ENCODE measurements at regions not wholly inside any gene's neighbourhood (a gene's known extent, or its start where the extent isn't known, plus 50 kb on each side); places are given as distances from the start of the nearest gene placed in this dataset.
A peak's percentile ranks its signal among the peaks of the same experiment; 100 is the strongest.
"Not testable (repeated sequence)": the region's sequence is repeated elsewhere in the genome, so short reads cannot be mapped to it uniquely, and the experiment has no call there.

GRCh38 chr5:67644221-67644920 lies 447.8 kb upstream of the CD180 start:
- no peak overlapping the region for H3K4me3 ChIP-seq (ENCODE audit: low read depth, low read length)
- H3K36me3 ChIP-seq (ENCODE audit: control insufficient read depth, insufficient read depth, low read length) = no peaks in the 10 kb centered on the region
- H3K9me3 ChIP-seq (ENCODE audit: control insufficient read depth, insufficient read depth, low read length) = peaks cover 4% of the 10 kb centered on the region
- no peaks in the 10 kb centered on the region for H3K27me3 ChIP-seq (ENCODE audit: control insufficient read depth, insufficient read depth, low read length)
- peaks cover 3% of the 10 kb centered on the region for H3K4me1 ChIP-seq (ENCODE audit: control insufficient read depth, insufficient read depth, low read length)
- no peak overlapping the region for H3K27ac ChIP-seq (ENCODE audit: low read depth, low read length)
- WGBS (ENCODE audit: insufficient coverage) = 27% methylated on average over 1 of the region's 3 CpGs
- DNase-seq (ENCODE audit: low read depth in 4 of 6, low spot score in 6 of 6) = no peak

- H3K36me3 ChIP-seq (ENCODE audit: control insufficient read depth, insufficient read depth, low read length) = no peaks in the 10 kb centered on the region
- no peak overlapping the region for H3K27ac ChIP-seq (ENCODE audit: low read depth, low read length)
- no CpG with 5 or more reads among the region's 2 CpGs for WGBS (ENCODE audit: insufficient coverage)
- no peaks in the 10 kb centered on the region for H3K27me3 ChIP-seq (ENCODE audit: control insufficient read depth, insufficient read depth, low read length)
- H3K9me3 ChIP-seq (ENCODE audit: control insufficient read depth, insufficient read depth, low read length) = peaks cover 4% of the 10 kb centered on the region
- no peak for DNase-seq (ENCODE audit: low read depth in 4 of 6, low spot score in 6 of 6)
- H3K4me3 ChIP-seq (ENCODE audit: low read depth, low read length) = no peak overlapping the region
- peaks cover 3% of the 10 kb centered on the region for H3K4me1 ChIP-seq (ENCODE audit: control insufficient read depth, insufficient read depth, low read length)
These were observed 446.9 kb upstream of the CD180 start for GRCh38 chr5:67643536-67643935.

GRCh38 chr5:67639976-67640375 lies 443.4 kb upstream of the CD180 start:
- H3K27ac ChIP-seq (ENCODE audit: low read depth, low read length) = no peak overlapping the region
- no peaks in the 10 kb centered on the region for H3K27me3 ChIP-seq (ENCODE audit: control insufficient read depth, insufficient read depth, low read length)
- no peak overlapping the region for H3K4me3 ChIP-seq (ENCODE audit: low read depth, low read length)
- 19% methylated on average over 2 of the region's 2 CpGs for WGBS (ENCODE audit: insufficient coverage)
- no peak for DNase-seq (ENCODE audit: low read depth in 4 of 6, low spot score in 6 of 6)
- H3K4me1 ChIP-seq (ENCODE audit: control insufficient read depth, insufficient read depth, low read length) = no peaks in the 10 kb centered on the region
- H3K36me3 ChIP-seq (ENCODE audit: control insufficient read depth, insufficient read depth, low read length) = no peaks in the 10 kb centered on the region
- H3K9me3 ChIP-seq (ENCODE audit: control insufficient read depth, insufficient read depth, low read length) = peaks cover 4% of the 10 kb centered on the region

- no peak overlapping the region for H3K4me3 ChIP-seq (ENCODE audit: low read depth, low read length)
- no peak overlapping the region for H3K27ac ChIP-seq (ENCODE audit: low read depth, low read length)
- no peaks in the 10 kb centered on the region for H3K36me3 ChIP-seq (ENCODE audit: control insufficient read depth, insufficient read depth, low read length)
- H3K9me3 ChIP-seq (ENCODE audit: control insufficient read depth, insufficient read depth, low read length) = no peaks in the 10 kb centered on the region
- no CpG with 5 or more reads among the region's 3 CpGs for WGBS (ENCODE audit: insufficient coverage)
- DNase-seq (ENCODE audit: low read depth in 4 of 6, low spot score in 6 of 6) = no peak
- no peaks in the 10 kb centered on the region for H3K4me1 ChIP-seq (ENCODE audit: control insufficient read depth, insufficient read depth, low read length)
- no peaks in the 10 kb centered on the region for H3K27me3 ChIP-seq (ENCODE audit: control insufficient read depth, insufficient read depth, low read length)
These were observed 442.7 kb upstream of the CD180 start for GRCh38 chr5:67639313-67639712.

- H3K27ac ChIP-seq (ENCODE audit: low read depth, low read length) = no peak overlapping the region
- H3K9me3 ChIP-seq (ENCODE audit: control insufficient read depth, insufficient read depth, low read length) = no peaks in the 10 kb centered on the region
- no peaks in the 10 kb centered on the region for H3K4me1 ChIP-seq (ENCODE audit: control insufficient read depth, insufficient read depth, low read length)
- no peak for DNase-seq (ENCODE audit: low read depth in 4 of 6, low spot score in 6 of 6)
- no peaks in the 10 kb centered on the region for H3K36me3 ChIP-seq (ENCODE audit: control insufficient read depth, insufficient read depth, low read length)
- no peak overlapping the region for H3K4me3 ChIP-seq (ENCODE audit: low read depth, low read length)
- WGBS (ENCODE audit: insufficient coverage) = 100% methylated on average over 1 of the region's 3 CpGs
- no peaks in the 10 kb centered on the region for H3K27me3 ChIP-seq (ENCODE audit: control insufficient read depth, insufficient read depth, low read length)
These were observed 440.4 kb upstream of the CD180 start for GRCh38 chr5:67636850-67637524.

- H3K27me3 ChIP-seq (ENCODE audit: control insufficient read depth, insufficient read depth, low read length) = no peaks in the 10 kb centered on the region
- no peak overlapping the region for H3K4me3 ChIP-seq (ENCODE audit: low read depth, low read length)
- H3K4me1 ChIP-seq (ENCODE audit: control insufficient read depth, insufficient read depth, low read length) = no peaks in the 10 kb centered on the region
- no peak overlapping the region for H3K27ac ChIP-seq (ENCODE audit: low read depth, low read length)
- H3K36me3 ChIP-seq (ENCODE audit: control insufficient read depth, insufficient read depth, low read length) = no peaks in the 10 kb centered on the region
- H3K9me3 ChIP-seq (ENCODE audit: control insufficient read depth, insufficient read depth, low read length) = no peaks in the 10 kb centered on the region
- DNase-seq (ENCODE audit: low read depth in 4 of 6, low spot score in 6 of 6) = peak in 1 of 6 donors; percentile 26
- WGBS (ENCODE audit: insufficient coverage) = 41% methylated on average over 1 of the region's 1 CpG
These were observed 439.5 kb upstream of the CD180 start for GRCh38 chr5:67636091-67636490.

- DNase-seq (ENCODE audit: low read depth in 4 of 6, low spot score in 6 of 6); H3K36me3 ChIP-seq (ENCODE audit: control insufficient read depth, insufficient read depth, low read length); H3K4me3 ChIP-seq (ENCODE audit: low read depth, low read length); H3K27ac ChIP-seq (ENCODE audit: low read depth, low read length); H3K9me3 ChIP-seq (ENCODE audit: control insufficient read depth, insufficient read depth, low read length); H3K27me3 ChIP-seq (ENCODE audit: control insufficient read depth, insufficient read depth, low read length); H3K4me1 ChIP-seq (ENCODE audit: control insufficient read depth, insufficient read depth, low read length): not testable (repeated sequence)
These were observed 430.5 kb upstream of the CD180 start for GRCh38 chr5:67627079-67627478.

GRCh38 chr5:67623078-67623477 lies 426.5 kb upstream of the CD180 start:
- DNase-seq (ENCODE audit: low read depth in 4 of 6, low spot score in 6 of 6) = peak in 1 of 6 donors; percentile 7
- no CpG with 5 or more reads among the region's 1 CpG for WGBS (ENCODE audit: insufficient coverage)

GRCh38 chr5:67620424-67621397 lies 424.1 kb upstream of the CD180 start:
- whole genome bisulfite sequencing (ENCODE audit: insufficient coverage) = 85% methylated on average over 5 of the region's 11 CpGs
- H3K4me3 ChIP-seq (ENCODE audit: low read depth, low read length) = no peak overlapping the region
- no peaks in the 10 kb centered on the region for H3K4me1 ChIP-seq (ENCODE audit: control insufficient read depth, insufficient read depth, low read length)

More at GRCh38 chr5:67623078-67623477, 426.5 kb upstream of the CD180 start:
- no peaks in the 10 kb centered on the region for H3K9me3 ChIP-seq (ENCODE audit: control insufficient read depth, insufficient read depth, low read length)
- H3K4me3 ChIP-seq (ENCODE audit: low read depth, low read length) = no peak overlapping the region
- no peaks in the 10 kb centered on the region for H3K36me3 ChIP-seq (ENCODE audit: control insufficient read depth, insufficient read depth, low read length)
- no peaks in the 10 kb centered on the region for H3K27me3 ChIP-seq (ENCODE audit: control insufficient read depth, insufficient read depth, low read length)
- H3K27ac ChIP-seq (ENCODE audit: low read depth, low read length) = no peak overlapping the region
- no peaks in the 10 kb centered on the region for H3K4me1 ChIP-seq (ENCODE audit: control insufficient read depth, insufficient read depth, low read length)

More at GRCh38 chr5:67620424-67621397, 424.1 kb upstream of the CD180 start:
- no peak for DNase-seq (ENCODE audit: low read depth in 4 of 6, low spot score in 6 of 6)
- Histone ChIP-seq H3K27me3 (ENCODE audit: control insufficient read depth, insufficient read depth, low read length) (no peaks in the 10 kb centered on the region), H3K36me3 (ENCODE audit: control insufficient read depth, insufficient read depth, low read length) (no peaks in the 10 kb centered on the region), H3K9me3 (ENCODE audit: control insufficient read depth, insufficient read depth, low read length) (no peaks in the 10 kb centered on the region), H3K27ac (ENCODE audit: low read depth, low read length) (no peak overlapping the region)

All from spinal cord (tissue), 9 donors.